ENCODE measurements at regions not wholly inside any gene's neighbourhood (a gene's known extent, or its start where the extent isn't known, plus 50 kb on each side); places are given as distances from the start of the nearest gene placed in this dataset.

DNA sequence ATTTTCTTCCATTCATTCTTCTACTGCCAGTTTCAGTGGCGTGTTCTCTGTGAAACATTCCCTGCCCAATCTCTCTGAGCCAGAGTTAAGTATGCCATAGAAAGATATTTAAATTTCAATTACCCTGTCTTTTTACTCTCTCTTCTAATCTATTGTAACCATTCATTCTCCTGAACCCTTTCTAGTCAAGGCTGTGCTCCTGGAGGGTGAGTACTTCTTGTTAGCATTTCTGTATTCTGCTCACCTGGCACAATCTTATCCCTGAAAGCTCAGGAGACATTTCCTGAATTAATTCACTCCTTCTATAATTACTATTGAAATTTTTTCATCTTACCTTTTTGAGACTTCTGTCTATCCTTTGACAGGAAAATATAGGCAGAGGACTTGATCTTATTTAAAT lies 271.7 kb downstream of the HGF start:
- no peak overlapping the region for H3K4me3 ChIP-seq
- intact Hi-C loops (cut with DNase I) = no loop called here
- H3K36me3 ChIP-seq = no peaks in the 10 kb centered on the region
- peaks cover 17% of the 10 kb centered on the region for H3K4me1 ChIP-seq
- H3K27ac ChIP-seq = no peak overlapping the region
- TF ChIP-seq, protein P1, sequence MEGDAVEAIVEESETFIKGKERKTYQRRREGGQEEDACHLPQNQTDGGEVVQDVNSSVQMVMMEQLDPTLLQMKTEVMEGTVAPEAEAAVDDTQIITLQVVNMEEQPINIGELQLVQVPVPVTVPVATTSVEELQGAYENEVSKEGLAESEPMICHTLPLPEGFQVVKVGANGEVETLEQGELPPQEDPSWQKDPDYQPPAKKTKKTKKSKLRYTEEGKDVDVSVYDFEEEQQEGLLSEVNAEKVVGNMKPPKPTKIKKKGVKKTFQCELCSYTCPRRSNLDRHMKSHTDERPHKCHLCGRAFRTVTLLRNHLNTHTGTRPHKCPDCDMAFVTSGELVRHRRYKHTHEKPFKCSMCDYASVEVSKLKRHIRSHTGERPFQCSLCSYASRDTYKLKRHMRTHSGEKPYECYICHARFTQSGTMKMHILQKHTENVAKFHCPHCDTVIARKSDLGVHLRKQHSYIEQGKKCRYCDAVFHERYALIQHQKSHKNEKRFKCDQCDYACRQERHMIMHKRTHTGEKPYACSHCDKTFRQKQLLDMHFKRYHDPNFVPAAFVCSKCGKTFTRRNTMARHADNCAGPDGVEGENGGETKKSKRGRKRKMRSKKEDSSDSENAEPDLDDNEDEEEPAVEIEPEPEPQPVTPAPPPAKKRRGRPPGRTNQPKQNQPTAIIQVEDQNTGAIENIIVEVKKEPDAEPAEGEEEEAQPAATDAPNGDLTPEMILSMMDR (IDR thresholded peaks at IDR 0.05) = no peak
- TF ChIP-seq POLR2AphosphoS5 (IDR thresholded peaks at IDR 0.05; ENCODE audit: insufficient read depth in 1 of 2, low read depth in 1 of 2) = no peak
- no peak for TF ChIP-seq POLR2A (IDR thresholded peaks at IDR 0.05)
- no peaks in the 10 kb centered on the region for H3K9me3 ChIP-seq
- no peak for DNase-seq (ENCODE audit: extremely low spot score in 2 of 2)
- no peaks in the 10 kb centered on the region for H3K27me3 ChIP-seq

DNA sequence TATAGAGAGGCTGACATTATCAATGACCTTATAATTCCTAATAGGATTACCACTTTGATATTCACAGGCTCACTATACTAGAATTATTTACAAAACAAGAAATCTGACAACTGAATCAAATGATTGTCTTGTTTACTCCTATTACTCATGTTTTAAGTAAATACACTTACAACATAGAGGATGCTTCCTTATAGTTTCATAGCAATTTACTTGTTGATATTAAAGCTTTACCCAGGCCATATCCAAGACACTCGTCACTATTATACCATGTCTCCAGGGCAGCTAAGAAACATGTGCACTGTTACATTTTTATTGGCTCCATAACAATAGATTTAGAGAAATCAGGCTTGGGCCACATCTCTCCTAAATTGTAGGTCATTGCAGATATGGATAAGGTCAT lies 276.9 kb downstream of the HGF start:
- H3K4me3 ChIP-seq = no peak overlapping the region
- H3K27ac ChIP-seq = no peak overlapping the region
- H3K9me3 ChIP-seq = no peaks in the 10 kb centered on the region
- no peaks in the 10 kb centered on the region for H3K27me3 ChIP-seq
- DNase-seq (ENCODE audit: extremely low spot score in 2 of 2) = no peak
- no peaks in the 10 kb centered on the region for H3K36me3 ChIP-seq
- TF ChIP-seq, protein P1 (IDR thresholded peaks at IDR 0.05) = no peak
- TF ChIP-seq POLR2AphosphoS5 (IDR thresholded peaks at IDR 0.05; ENCODE audit: insufficient read depth in 1 of 2, low read depth in 1 of 2) (no peak), POLR2A (IDR thresholded peaks at IDR 0.05) (no peak)
- intact Hi-C loops (cut with DNase I) = no loop called here
- no peaks in the 10 kb centered on the region for H3K4me1 ChIP-seq

GRCh38 chr7:81492240-81492639 lies 277.6 kb downstream of the HGF start:
- no peak overlapping the region for H3K27ac ChIP-seq
- TF ChIP-seq POLR2AphosphoS5 (IDR thresholded peaks at IDR 0.05; ENCODE audit: insufficient read depth in 1 of 2, low read depth in 1 of 2) = no peak
- TF ChIP-seq POLR2A (IDR thresholded peaks at IDR 0.05) = no peak
- TF ChIP-seq, protein P1 (IDR thresholded peaks at IDR 0.05) = no peak
- H3K4me3 ChIP-seq = no peak overlapping the region
- intact Hi-C loops (cut with DNase I) = no loop called here
- H3K27me3 ChIP-seq = no peaks in the 10 kb centered on the region
- H3K36me3 ChIP-seq = no peaks in the 10 kb centered on the region
- DNase-seq (ENCODE audit: extremely low spot score in 2 of 2) = no peak
- no peaks in the 10 kb centered on the region for H3K4me1 ChIP-seq
- H3K9me3 ChIP-seq = no peaks in the 10 kb centered on the region

GRCh38 chr7:81491573-81491972 lies 278.3 kb downstream of the HGF start:
- TF ChIP-seq POLR2AphosphoS5 (IDR thresholded peaks at IDR 0.05; ENCODE audit: insufficient read depth in 1 of 2, low read depth in 1 of 2) = no peak
- TF ChIP-seq, protein P1 (IDR thresholded peaks at IDR 0.05) = no peak
- TF ChIP-seq POLR2A (IDR thresholded peaks at IDR 0.05) = no peak
- no peaks in the 10 kb centered on the region for H3K36me3 ChIP-seq
- no peaks in the 10 kb centered on the region for H3K9me3 ChIP-seq
- no peak overlapping the region for H3K27ac ChIP-seq
- intact Hi-C loops (cut with DNase I) = no loop called here
- H3K4me1 ChIP-seq = no peaks in the 10 kb centered on the region
- H3K4me3 ChIP-seq = no peak overlapping the region
- no peak for DNase-seq (ENCODE audit: extremely low spot score in 2 of 2)
- no peaks in the 10 kb centered on the region for H3K27me3 ChIP-seq

GRCh38 chr7:81488210-81488609 lies 281.6 kb downstream of the HGF start:
- no peak overlapping the region for H3K27ac ChIP-seq
- no peaks in the 10 kb centered on the region for H3K36me3 ChIP-seq
- TF ChIP-seq POLR2A (IDR thresholded peaks at IDR 0.05) (no peak), POLR2AphosphoS5 (IDR thresholded peaks at IDR 0.05; ENCODE audit: insufficient read depth in 1 of 2, low read depth in 1 of 2) (no peak)
- TF ChIP-seq, protein P1 (IDR thresholded peaks at IDR 0.05) = no peak
- no peaks in the 10 kb centered on the region for H3K9me3 ChIP-seq
- no peak for DNase-seq (ENCODE audit: extremely low spot score in 2 of 2)
- H3K27me3 ChIP-seq = no peaks in the 10 kb centered on the region
- intact Hi-C loops (cut with DNase I) = no loop called here
- H3K4me3 ChIP-seq = no peak overlapping the region
- peaks cover 7% of the 10 kb centered on the region for H3K4me1 ChIP-seq
